HG03108 (cell line): ENCODE measurements at regions not wholly inside any gene's neighbourhood (a gene's known extent, or its start where the extent isn't known, plus 50 kb on each side); places are given as distances from the start of the nearest gene placed in this dataset.
"Not testable (repeated sequence)": the region's sequence is repeated elsewhere in the genome, so short reads cannot be mapped to it uniquely, and the experiment has no call there.

ENCODE experiments used
- ATAC-seq: cut with Tn5 transposase; IDR thresholded peaks from one replicate; pipeline ENCODE4 v1.9.1; 2021; ENCODE audit warnings: moderate library complexity; ENCODE audit not compliant: unreplicated experiment

GRCh38 chr20:25848222-25848621, 151.6 kb upstream of the ZNF337 start:
- no peak for ATAC-seq

GRCh38 chr20:25844640-25845039, 148.0 kb upstream of the ZNF337 start:
- not testable (repeated sequence) for ATAC-seq

GRCh38 chr20:25813511-25813910, 116.9 kb upstream of the ZNF337 start:
- ATAC-seq, result not testable (repeated sequence)

GRCh38 chr20:25798174-25798993, 101.7 kb upstream of the ZNF337 start:
- not testable (repeated sequence) for ATAC-seq

GRCh38 chr20:25797062-25797461, 100.4 kb upstream of the ZNF337 start:
- ATAC-seq, result not testable (repeated sequence)

- ATAC-seq, result not testable (repeated sequence)
These were observed 80.6 kb upstream of the ZNF337 start for GRCh38 chr20:25777241-25777640.

GRCh38 chr20:25774711-25775110, 78.1 kb upstream of the ZNF337 start:
- ATAC-seq, result not testable (repeated sequence)

- not testable (repeated sequence) for ATAC-seq
These were observed 77.5 kb upstream of the ZNF337 start for GRCh38 chr20:25774203-25774602.

- not testable (repeated sequence) for ATAC-seq
These were observed 75.8 kb upstream of the ZNF337 start for GRCh38 chr20:25772437-25772836.

GRCh38 chr20:25771818-25772217, 75.2 kb upstream of the ZNF337 start:
- ATAC-seq, result not testable (repeated sequence)

GRCh38 chr20:25761596-25761995, 64.9 kb upstream of the ZNF337 start:
- ATAC-seq, result no peak

- not testable (repeated sequence) for ATAC-seq
These were observed 64.4 kb upstream of the ZNF337 start for GRCh38 chr20:25761046-25761445.

GRCh38 chr20:25750765-25751696, 54.4 kb upstream of the ZNF337 start:
- peak; percentile 50 for ATAC-seq

- no peak for ATAC-seq
These were observed 53.6 kb upstream of the ZNF337 start for GRCh38 chr20:25750220-25750764.

- ATAC-seq, result no peak
These were observed 53.0 kb upstream of the ZNF337 start for GRCh38 chr20:25749649-25750048.
